Prostate gland (tissue), 2 donors: ENCODE measurements at regions not wholly inside any gene's neighbourhood (a gene's known extent, or its start where the extent isn't known, plus 50 kb on each side); places are given as distances from the start of the nearest gene placed in this dataset.

ENCODE experiments used
- POLR2A ChIP-seq: fragments of 450-650 bp; IDR thresholded peaks from one replicate; pipeline ENCODE4 v1.6.1; 2016; ENCODE audit warnings: antibody characterized with exemption, mild to moderate bottlenecking
- TF ChIP-seq, protein P1 (sequence below), 4 experiments: fragments of 200-600 bp in 2 of 4; fragments of 450-650 bp in 2 of 4; sonication (generic) in 2 of 4; IDR thresholded peaks; 1 replicate in 3 of 4; 2 replicates in 1 of 4; pipeline ENCODE4 v1.5.1; 2016 to 2019; ENCODE audit warnings: antibody characterized with exemption in 4 of 4, mild to moderate bottlenecking in 2 of 4, moderate library complexity in 2 of 4

GRCh38 chr20:10940941-10941340 lies 267.1 kb upstream of the JAG1 start:
- TF ChIP-seq POLR2A, result no peak
- TF ChIP-seq, protein P1, sequence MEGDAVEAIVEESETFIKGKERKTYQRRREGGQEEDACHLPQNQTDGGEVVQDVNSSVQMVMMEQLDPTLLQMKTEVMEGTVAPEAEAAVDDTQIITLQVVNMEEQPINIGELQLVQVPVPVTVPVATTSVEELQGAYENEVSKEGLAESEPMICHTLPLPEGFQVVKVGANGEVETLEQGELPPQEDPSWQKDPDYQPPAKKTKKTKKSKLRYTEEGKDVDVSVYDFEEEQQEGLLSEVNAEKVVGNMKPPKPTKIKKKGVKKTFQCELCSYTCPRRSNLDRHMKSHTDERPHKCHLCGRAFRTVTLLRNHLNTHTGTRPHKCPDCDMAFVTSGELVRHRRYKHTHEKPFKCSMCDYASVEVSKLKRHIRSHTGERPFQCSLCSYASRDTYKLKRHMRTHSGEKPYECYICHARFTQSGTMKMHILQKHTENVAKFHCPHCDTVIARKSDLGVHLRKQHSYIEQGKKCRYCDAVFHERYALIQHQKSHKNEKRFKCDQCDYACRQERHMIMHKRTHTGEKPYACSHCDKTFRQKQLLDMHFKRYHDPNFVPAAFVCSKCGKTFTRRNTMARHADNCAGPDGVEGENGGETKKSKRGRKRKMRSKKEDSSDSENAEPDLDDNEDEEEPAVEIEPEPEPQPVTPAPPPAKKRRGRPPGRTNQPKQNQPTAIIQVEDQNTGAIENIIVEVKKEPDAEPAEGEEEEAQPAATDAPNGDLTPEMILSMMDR (IDR thresholded peaks at IDR 0.05), result no peak
